ENCODE measurements at regions not wholly inside any gene's neighbourhood (a gene's known extent, or its start where the extent isn't known, plus 50 kb on each side); places are given as distances from the start of the nearest gene placed in this dataset.

- no peak for TF ChIP-seq POLR2A (IDR thresholded peaks at IDR 0.05)
- no peak for TF ChIP-seq CTCF (IDR thresholded peaks at IDR 0.05)
Observed at GRCh38 chr3:66113542-66113941, 74.8 kb upstream of the MAGI1 start.

Measured in heart left ventricle (tissue), 13 donors.